Hepatocyte (in vitro differentiated cells): ENCODE measurements at regions not wholly inside any gene's neighbourhood (a gene's known extent, or its start where the extent isn't known, plus 50 kb on each side); places are given as distances from the start of the nearest gene placed in this dataset.

Experiments
- CTCF ChIP-seq: fragments of 200-600 bp; sonication (generic); IDR thresholded peaks from 2 replicates; pipeline ENCODE4 v1.5.1; 2016; ENCODE audit warnings: antibody characterized with exemption, mild to moderate bottlenecking; ENCODE audit not compliant: poor library complexity
- EZH2 ChIP-seq: fragments of 200-600 bp; sonication (generic); IDR thresholded peaks from 2 replicates; pipeline ENCODE4 v1.6.1; 2016; ENCODE audit warnings: antibody characterized with exemption, mild to moderate bottlenecking, borderline replicate concordance

- TF ChIP-seq CTCF: no peak
- TF ChIP-seq EZH2: no peak
Observed at GRCh38 chr14:22414876-22415604, 174.0 kb downstream of the DAD1 start.
